HPDE6-E6E7 (cell line): ENCODE measurements at regions not wholly inside any gene's neighbourhood (a gene's known extent, or its start where the extent isn't known, plus 50 kb on each side); places are given as distances from the start of the nearest gene placed in this dataset.
"Not testable (repeated sequence)": the region's sequence is repeated elsewhere in the genome, so short reads cannot be mapped to it uniquely, and the experiment has no call there.

Source experiments
- DNase-seq: peaks from one replicate; pipeline ENCODE4 v3.0.0; 2011; ENCODE audit warnings: missing footprints; ENCODE audit errors: extremely low spot score

GRCh38 chr5:172548981-172549687, 91.9 kb upstream of the NEURL1B start:
- no peak for DNase-seq

GRCh38 chr5:172548311-172548731, 92.7 kb upstream of the NEURL1B start:
- no peak for DNase-seq

- no peak for DNase-seq
These were observed 91.9 kb upstream of the SH3PXD2B start for GRCh38 chr5:172546196-172546595.

DNA sequence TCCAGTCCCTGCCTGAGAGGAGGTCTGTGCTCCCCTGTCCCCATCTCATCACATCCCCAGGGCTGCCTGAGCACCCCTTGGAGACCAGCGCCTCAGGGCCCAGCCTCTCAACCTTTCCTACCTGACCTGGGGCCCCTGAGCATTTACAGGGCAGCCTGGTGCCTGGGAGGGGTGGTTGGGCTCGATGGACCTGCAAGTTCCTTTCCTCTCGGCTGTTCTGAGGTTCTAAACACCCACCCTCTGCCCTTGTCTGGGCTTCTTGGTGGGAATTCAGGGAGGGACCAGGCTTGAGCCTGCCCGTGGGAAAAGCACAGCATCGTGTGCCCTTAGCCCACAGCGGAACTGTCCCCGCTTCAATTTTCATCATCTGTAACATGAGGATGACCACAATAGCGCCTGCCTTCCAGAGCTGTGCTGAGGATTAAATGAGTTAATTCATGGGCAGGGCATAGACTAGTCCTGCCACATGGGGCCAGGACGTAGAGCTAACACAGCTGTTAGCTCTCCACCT, 91.0 kb upstream of the SH3PXD2B start:
- no peak for DNase-seq

- DNase-seq: no peak
These were observed 90.2 kb upstream of the SH3PXD2B start for GRCh38 chr5:172544371-172545095.

GRCh38 chr5:172543484-172544298, 89.4 kb upstream of the SH3PXD2B start:
- no peak for DNase-seq

GRCh38 chr5:172542651-172543131, 88.4 kb upstream of the SH3PXD2B start:
- no peak for DNase-seq

DNA sequence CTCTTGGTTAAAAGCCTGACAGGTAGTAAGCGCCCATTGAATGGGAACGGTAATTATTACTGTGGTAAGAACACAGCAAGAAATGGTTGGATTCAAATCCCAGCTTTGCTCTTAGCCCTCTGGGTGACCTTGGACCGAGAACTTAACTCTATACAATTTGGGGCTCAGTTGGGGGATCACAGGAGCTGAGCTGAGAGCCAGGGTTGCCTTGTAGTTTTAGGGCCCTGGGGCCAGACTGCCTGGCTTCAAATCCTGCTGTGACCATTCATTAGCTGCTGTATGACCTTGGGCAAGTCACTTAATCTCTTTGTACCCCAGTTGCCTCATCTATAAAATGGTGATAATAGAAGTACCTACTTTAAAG, 87.4 kb upstream of the SH3PXD2B start:
- DNase-seq: no peak

DNA sequence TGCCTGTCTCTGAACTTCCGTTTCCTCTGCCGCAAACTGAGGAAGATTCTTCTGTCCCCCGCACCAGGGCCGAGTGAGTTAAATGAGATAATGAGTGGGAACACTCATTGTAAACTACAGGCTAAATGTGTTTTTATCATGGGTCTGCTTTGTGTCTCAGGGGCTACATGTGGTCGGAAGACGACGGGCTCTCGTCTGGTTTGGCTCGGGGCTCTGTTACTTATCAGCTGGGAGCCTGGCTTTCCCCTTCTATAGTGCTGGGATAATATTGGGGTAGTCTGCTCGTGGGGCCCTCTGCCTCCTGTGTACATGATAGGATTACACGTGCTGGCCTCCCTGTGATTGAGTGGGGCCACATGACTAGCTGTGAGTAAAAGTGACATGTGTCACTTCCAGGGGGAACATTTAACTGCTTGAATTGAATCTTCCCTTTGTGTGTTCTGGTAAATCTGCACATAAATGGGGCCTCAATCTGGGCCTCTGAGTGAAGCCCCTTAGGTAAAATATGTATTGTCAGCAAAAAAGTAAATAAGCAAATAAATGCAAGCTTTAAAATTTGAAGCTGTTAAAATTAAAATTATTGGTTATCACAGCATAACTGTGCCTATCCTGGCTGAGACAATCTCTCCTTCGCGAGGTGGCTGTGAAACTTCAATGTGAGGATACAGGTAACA, 86.9 kb upstream of the SH3PXD2B start:
- no peak for DNase-seq

DNA sequence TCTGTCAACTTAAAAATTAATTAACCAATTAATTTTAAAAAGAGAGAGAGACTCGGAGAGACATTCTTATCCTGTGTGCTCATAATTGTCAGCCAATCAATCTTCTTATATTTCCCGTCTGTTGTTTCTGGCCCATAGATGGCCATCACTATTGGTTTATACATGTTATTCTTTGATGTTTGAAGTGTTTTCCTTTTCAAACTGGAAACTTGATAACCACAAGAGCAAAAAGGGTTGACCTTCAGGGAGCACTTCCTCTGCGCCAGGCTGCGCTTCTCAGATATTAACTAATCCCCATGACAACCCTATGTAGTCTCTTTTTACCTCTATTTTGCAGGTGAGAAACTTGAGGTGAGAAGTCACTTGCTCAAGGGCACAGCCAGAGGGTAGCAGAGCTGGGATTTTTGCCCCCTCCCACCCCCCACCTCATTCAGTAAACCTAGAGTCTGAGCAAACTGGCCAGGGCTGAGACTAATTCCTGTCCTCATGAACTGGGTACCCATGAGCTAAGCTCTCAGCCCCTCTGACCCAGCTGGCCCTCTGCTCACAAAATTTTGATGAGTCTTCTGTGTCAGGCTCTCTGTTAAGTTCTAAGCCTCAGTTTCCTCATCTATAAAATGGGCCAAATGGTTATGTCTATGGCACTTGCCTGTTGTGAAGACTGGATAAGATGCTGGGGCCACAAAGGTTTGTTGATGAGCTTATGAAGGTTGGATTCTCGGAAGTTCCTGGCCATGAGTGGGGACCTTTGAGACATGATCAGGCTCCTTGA, 86.0 kb upstream of the SH3PXD2B start:
- DNase-seq: no peak

DNA sequence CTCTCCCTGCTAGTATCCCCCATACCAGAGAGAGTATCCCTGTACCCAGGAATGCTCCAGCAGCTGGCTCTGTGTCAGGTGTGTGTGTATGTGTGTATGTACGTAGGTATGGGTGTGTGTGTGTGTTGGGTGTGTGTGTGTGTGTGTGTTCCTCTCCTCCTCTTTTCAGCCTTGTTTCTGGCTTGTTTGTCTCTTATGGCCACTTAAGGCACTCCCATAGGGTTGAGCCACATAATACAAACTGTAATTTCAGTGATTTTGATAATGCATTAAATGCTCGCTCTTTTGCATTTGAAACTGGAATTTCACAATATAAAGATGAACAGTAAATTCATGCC, 80.8 kb upstream of the SH3PXD2B start:
- no peak for DNase-seq

GRCh38 chr5:172534229-172535107, 80.1 kb upstream of the SH3PXD2B start:
- no peak for DNase-seq

- no peak for DNase-seq
These were observed 79.3 kb upstream of the SH3PXD2B start for GRCh38 chr5:172533399-172534228.

DNA sequence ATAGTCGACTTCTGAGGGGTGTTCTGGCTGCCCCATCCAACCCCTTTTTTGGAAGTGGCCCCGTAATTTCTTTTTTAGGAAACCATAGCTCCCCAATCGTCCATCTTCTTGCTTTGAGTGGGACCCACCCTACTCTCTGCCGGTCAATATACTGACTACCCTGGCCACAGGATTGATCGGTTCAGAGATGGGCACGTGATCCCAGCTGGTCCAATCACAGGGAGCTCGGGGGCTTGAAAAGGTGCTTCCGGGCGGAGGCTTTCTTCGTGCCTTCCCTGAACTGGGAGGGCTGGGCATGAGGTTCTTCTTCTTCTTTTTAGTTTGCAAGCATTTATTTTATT, 78.7 kb upstream of the SH3PXD2B start:
- no peak for DNase-seq

GRCh38 chr5:172532439-172532838, 78.1 kb upstream of the SH3PXD2B start:
- not testable (repeated sequence) for DNase-seq

GRCh38 chr5:172531704-172532026, 77.3 kb upstream of the SH3PXD2B start:
- no peak for DNase-seq

GRCh38 chr5:172530878-172531703, 76.8 kb upstream of the SH3PXD2B start:
- DNase-seq: no peak

GRCh38 chr5:172530406-172530805, 76.1 kb upstream of the SH3PXD2B start:
- DNase-seq: no peak
